ENCODE measurements at regions not wholly inside any gene's neighbourhood (a gene's known extent, or its start where the extent isn't known, plus 50 kb on each side); places are given as distances from the start of the nearest gene placed in this dataset.
A peak's percentile ranks its signal among the peaks of the same experiment; 100 is the strongest.
"Not testable (repeated sequence)": the region's sequence is repeated elsewhere in the genome, so short reads cannot be mapped to it uniquely, and the experiment has no call there.

GRCh38 chr1:208977638-208978256 is 605.8 kb upstream of the CAMK1G start:
- no peak for DNase-seq

GRCh38 chr1:208979776-208980175 is 603.7 kb upstream of the CAMK1G start:
- no peak for DNase-seq

GRCh38 chr1:208980605-208981004 is 602.9 kb upstream of the CAMK1G start:
- DNase-seq: no peak

GRCh38 chr1:208985231-208985630 is 598.3 kb upstream of the CAMK1G start:
- no peak for DNase-seq

- DNase-seq: peak in 1 of 5 donors; percentile 76
These were observed 594.7 kb upstream of the CAMK1G start for GRCh38 chr1:208988811-208989222.

GRCh38 chr1:208990456-208990855 is 593.1 kb upstream of the CAMK1G start:
- DNase-seq: no peak

- not testable (repeated sequence) for DNase-seq
These were observed 586.5 kb upstream of the CAMK1G start for GRCh38 chr1:208997053-208997452.

- no peak for DNase-seq
These were observed 585.7 kb upstream of the CAMK1G start for GRCh38 chr1:208997726-208998312.

- DNase-seq: no peak
These were observed 574.9 kb upstream of the CAMK1G start for GRCh38 chr1:209008586-209008985.

GRCh38 chr1:209010475-209011230 is 572.9 kb upstream of the CAMK1G start:
- no peak for DNase-seq

GRCh38 chr1:209012443-209013196 is 570.9 kb upstream of the CAMK1G start:
- no peak for DNase-seq

GRCh38 chr1:209015092-209015491 is 568.4 kb upstream of the CAMK1G start:
- DNase-seq: no peak

GRCh38 chr1:209021622-209022021 is 561.9 kb upstream of the CAMK1G start:
- no peak for DNase-seq

GRCh38 chr1:209023790-209024189 is 559.7 kb upstream of the CAMK1G start:
- DNase-seq: no peak

GRCh38 chr1:209029737-209030136 is 553.8 kb upstream of the CAMK1G start:
- no peak for DNase-seq

- no peak for DNase-seq
These were observed 552.9 kb upstream of the CAMK1G start for GRCh38 chr1:209030454-209031167.

- DNase-seq: no peak
These were observed 546.5 kb upstream of the CAMK1G start for GRCh38 chr1:209037064-209037463.

- no peak for DNase-seq
These were observed 545.2 kb upstream of the CAMK1G start for GRCh38 chr1:209038316-209038715.

GRCh38 chr1:209038735-209039134 is 544.8 kb upstream of the CAMK1G start:
- DNase-seq: no peak

- no peak for DNase-seq
These were observed 543.2 kb upstream of the CAMK1G start for GRCh38 chr1:209040351-209040750.

GRCh38 chr1:209041927-209042326 is 541.6 kb upstream of the CAMK1G start:
- no peak for DNase-seq

- no peak for DNase-seq
These were observed 541.1 kb upstream of the CAMK1G start for GRCh38 chr1:209042413-209042812.
